HCT116 (cell line): ENCODE measurements at regions not wholly inside any gene's neighbourhood (a gene's known extent, or its start where the extent isn't known, plus 50 kb on each side); places are given as distances from the start of the nearest gene placed in this dataset.

ENCODE experiments used
- CTCF ChIP-seq, 3 experiments: fragments of 200-600 bp in 1 of 3; sonication (generic) in 1 of 3; IDR thresholded peaks in 2 of 3; conservative IDR thresholded peaks in 1 of 3; 2 replicates each; pipeline ENCODE4 v1.5.1; 2012 to 2017; ENCODE audit warnings: low read depth in 2 of 3, low read length in 2 of 3, antibody characterized with exemption in 1 of 3, borderline replicate concordance in 1 of 3, control low read depth in 1 of 3, mild to moderate bottlenecking in 1 of 3, mixed read lengths in 1 of 3, mixed run types in 1 of 3, moderate library complexity in 1 of 3; ENCODE audit not compliant: insufficient read depth in 1 of 3
- JUND ChIP-seq: IDR thresholded peaks from 2 replicates; pipeline ENCODE4 v1.6.1; 2012
- MAX ChIP-seq: IDR thresholded peaks from 2 replicates; pipeline ENCODE4 v1.6.1; 2012
- POLR2A ChIP-seq: IDR thresholded peaks from 2 replicates; pipeline ENCODE4 v1.7.0; 2011; ENCODE audit warnings: borderline replicate concordance; ENCODE audit not compliant: insufficient read depth, insufficient read length; ENCODE audit errors: extremely low read depth
- POLR2AphosphoS5 ChIP-seq: IDR thresholded peaks from 2 replicates; pipeline ENCODE4 v1.6.1; 2011; ENCODE audit warnings: mild to moderate bottlenecking, low read depth, low read length, moderate library complexity

- no peak for TF ChIP-seq POLR2AphosphoS5
- TF ChIP-seq POLR2A = no peak
- TF ChIP-seq JUND = no peak
- TF ChIP-seq CTCF (IDR thresholded peaks at IDR 0.05 in 2 of 3, conservative IDR thresholded peaks at IDR 0.05 in 1 of 3; ENCODE audit: borderline replicate concordance in 1 of 3, insufficient read depth in 1 of 3, low read depth in 2 of 3, low read length in 2 of 3) = no peak
- no peak for TF ChIP-seq MAX
These were observed 95.4 kb downstream of the ABHD5 start for GRCh38 chr3:43786102-43786501.
